ENCODE measurements at regions not wholly inside any gene's neighbourhood (a gene's known extent, or its start where the extent isn't known, plus 50 kb on each side); places are given as distances from the start of the nearest gene placed in this dataset.
A peak's percentile ranks its signal among the peaks of the same experiment; 100 is the strongest.

DNA sequence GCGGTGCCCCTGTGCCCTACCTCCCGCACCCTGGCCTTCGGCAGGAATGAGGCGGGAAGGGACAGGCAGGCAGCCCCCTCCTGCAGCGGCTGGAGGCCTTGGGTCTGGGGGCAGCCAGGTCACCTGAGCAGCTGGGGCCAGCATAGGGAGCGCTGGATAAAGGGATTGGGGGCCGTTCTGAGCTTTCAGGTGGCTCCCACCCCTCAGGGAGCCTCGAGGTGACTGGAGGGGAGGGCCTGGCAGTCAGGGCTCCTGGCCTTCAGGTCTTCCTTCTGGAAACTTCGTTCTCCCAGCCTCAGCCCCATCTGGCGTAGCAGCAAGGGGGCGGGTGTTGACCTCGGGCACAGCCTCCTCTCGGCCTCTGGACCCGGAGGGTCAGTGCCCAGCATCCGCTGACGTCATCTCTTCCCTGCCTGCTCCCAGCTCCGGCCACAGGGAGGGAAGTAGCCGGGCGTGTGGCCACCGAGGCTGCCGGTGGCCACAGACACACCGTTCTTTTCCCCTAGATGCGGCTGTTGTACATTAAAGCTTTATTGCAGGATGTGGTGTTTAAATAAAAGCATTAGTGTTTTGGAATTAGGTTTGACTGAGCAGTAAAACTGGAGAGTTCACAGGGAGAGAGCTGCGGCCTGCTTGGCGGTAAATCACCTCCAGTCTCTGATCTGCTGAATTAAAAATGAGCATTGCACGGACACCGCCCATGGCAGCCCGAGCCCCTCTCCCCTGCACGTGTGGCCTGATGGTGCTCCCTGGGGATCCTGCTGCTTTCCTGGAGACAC lies 80.0 kb upstream of the GATA5 start (continued):
- TF ChIP-seq, protein P1, sequence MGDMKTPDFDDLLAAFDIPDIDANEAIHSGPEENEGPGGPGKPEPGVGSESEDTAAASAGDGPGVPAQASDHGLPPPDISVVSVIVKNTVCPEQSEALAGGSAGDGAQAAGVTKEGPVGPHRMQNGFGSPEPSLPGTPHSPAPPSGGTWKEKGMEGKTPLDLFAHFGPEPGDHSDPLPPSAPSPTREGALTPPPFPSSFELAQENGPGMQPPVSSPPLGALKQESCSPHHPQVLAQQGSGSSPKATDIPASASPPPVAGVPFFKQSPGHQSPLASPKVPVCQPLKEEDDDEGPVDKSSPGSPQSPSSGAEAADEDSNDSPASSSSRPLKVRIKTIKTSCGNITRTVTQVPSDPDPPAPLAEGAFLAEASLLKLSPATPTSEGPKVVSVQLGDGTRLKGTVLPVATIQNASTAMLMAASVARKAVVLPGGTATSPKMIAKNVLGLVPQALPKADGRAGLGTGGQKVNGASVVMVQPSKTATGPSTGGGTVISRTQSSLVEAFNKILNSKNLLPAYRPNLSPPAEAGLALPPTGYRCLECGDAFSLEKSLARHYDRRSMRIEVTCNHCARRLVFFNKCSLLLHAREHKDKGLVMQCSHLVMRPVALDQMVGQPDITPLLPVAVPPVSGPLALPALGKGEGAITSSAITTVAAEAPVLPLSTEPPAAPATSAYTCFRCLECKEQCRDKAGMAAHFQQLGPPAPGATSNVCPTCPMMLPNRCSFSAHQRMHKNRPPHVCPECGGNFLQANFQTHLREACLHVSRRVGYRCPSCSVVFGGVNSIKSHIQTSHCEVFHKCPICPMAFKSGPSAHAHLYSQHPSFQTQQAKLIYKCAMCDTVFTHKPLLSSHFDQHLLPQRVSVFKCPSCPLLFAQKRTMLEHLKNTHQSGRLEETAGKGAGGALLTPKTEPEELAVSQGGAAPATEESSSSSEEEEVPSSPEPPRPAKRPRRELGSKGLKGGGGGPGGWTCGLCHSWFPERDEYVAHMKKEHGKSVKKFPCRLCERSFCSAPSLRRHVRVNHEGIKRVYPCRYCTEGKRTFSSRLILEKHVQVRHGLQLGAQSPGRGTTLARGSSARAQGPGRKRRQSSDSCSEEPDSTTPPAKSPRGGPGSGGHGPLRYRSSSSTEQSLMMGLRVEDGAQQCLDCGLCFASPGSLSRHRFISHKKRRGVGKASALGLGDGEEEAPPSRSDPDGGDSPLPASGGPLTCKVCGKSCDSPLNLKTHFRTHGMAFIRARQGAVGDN (CRISPR knock-in tag; IDR thresholded peaks at IDR 0.05), result peak; percentile 93
- TF ChIP-seq TOE1 (CRISPR knock-in tag; IDR thresholded peaks at IDR 0.05), result no peak
- TF ChIP-seq, protein P2, sequence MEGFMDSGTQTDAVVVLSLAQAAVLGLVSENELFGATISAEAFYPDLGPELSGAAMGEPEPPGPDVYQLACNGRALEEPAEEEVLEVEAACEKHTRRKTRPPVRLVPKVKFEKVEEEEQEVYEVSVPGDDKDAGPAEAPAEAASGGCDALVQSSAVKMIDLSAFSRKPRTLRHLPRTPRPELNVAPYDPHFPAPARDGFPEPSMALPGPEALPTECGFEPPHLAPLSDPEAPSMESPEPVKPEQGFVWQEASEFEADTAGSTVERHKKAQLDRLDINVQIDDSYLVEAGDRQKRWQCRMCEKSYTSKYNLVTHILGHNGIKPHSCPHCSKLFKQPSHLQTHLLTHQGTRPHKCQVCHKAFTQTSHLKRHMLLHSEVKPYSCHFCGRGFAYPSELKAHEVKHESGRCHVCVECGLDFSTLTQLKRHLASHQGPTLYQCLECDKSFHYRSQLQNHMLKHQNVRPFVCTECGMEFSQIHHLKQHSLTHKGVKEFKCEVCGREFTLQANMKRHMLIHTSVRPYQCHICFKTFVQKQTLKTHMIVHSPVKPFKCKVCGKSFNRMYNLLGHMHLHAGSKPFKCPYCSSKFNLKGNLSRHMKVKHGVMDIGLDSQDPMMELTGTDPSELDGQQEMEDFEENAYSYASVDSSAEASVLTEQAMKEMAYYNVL (CRISPR knock-in tag; IDR thresholded peaks at IDR 0.05; ENCODE audit: borderline replicate concordance), result peak; percentile 28; the same call in 1 of the 2 replicates
- TF ChIP-seq ZNF382 (CRISPR knock-in tag; IDR thresholded peaks at IDR 0.05; ENCODE audit: borderline replicate concordance), result no peak
- no peak for TF ChIP-seq HOXD1 (CRISPR knock-in tag; IDR thresholded peaks at IDR 0.05)
- TF ChIP-seq ZNF121 (CRISPR knock-in tag; IDR thresholded peaks at IDR 0.05), result no peak
- TF ChIP-seq, protein P3, sequence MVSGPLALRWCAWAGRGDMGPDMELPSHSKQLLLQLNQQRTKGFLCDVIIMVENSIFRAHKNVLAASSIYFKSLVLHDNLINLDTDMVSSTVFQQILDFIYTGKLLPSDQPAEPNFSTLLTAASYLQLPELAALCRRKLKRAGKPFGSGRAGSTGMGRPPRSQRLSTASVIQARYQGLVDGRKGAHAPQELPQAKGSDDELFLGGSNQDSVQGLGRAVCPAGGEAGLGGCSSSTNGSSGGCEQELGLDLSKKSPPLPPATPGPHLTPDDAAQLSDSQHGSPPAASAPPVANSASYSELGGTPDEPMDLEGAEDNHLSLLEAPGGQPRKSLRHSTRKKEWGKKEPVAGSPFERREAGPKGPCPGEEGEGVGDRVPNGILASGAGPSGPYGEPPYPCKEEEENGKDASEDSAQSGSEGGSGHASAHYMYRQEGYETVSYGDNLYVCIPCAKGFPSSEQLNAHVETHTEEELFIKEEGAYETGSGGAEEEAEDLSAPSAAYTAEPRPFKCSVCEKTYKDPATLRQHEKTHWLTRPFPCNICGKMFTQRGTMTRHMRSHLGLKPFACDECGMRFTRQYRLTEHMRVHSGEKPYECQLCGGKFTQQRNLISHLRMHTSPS (CRISPR knock-in tag; IDR thresholded peaks at IDR 0.05; ENCODE audit: low read depth), result peak; percentile 75; the same call in 1 of the 2 replicates
- TF ChIP-seq KAT2B (IDR thresholded peaks at IDR 0.05; ENCODE audit: borderline replicate concordance, low read depth, low read length), result no peak
- TF ChIP-seq, protein P4, sequence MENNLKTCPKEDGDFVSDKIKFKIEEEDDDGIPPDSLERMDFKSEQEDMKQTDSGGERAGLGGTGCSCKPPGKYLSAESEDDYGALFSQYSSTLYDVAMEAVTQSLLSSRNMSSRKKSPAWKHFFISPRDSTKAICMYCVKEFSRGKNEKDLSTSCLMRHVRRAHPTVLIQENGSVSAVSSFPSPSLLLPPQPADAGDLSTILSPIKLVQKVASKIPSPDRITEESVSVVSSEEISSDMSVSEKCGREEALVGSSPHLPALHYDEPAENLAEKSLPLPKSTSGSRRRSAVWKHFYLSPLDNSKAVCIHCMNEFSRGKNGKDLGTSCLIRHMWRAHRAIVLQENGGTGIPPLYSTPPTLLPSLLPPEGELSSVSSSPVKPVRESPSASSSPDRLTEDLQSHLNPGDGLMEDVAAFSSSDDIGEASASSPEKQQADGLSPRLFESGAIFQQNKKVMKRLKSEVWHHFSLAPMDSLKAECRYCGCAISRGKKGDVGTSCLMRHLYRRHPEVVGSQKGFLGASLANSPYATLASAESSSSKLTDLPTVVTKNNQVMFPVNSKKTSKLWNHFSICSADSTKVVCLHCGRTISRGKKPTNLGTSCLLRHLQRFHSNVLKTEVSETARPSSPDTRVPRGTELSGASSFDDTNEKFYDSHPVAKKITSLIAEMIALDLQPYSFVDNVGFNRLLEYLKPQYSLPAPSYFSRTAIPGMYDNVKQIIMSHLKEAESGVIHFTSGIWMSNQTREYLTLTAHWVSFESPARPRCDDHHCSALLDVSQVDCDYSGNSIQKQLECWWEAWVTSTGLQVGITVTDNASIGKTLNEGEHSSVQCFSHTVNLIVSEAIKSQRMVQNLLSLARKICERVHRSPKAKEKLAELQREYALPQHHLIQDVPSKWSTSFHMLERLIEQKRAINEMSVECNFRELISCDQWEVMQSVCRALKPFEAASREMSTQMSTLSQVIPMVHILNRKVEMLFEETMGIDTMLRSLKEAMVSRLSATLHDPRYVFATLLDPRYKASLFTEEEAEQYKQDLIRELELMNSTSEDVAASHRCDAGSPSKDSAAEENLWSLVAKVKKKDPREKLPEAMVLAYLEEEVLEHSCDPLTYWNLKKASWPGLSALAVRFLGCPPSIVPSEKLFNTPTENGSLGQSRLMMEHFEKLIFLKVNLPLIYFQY (CRISPR knock-in tag; IDR thresholded peaks at IDR 0.05; ENCODE audit: borderline replicate concordance), result peak; percentile 21; the same call in 1 of the 2 replicates
- TF ChIP-seq, protein P5, sequence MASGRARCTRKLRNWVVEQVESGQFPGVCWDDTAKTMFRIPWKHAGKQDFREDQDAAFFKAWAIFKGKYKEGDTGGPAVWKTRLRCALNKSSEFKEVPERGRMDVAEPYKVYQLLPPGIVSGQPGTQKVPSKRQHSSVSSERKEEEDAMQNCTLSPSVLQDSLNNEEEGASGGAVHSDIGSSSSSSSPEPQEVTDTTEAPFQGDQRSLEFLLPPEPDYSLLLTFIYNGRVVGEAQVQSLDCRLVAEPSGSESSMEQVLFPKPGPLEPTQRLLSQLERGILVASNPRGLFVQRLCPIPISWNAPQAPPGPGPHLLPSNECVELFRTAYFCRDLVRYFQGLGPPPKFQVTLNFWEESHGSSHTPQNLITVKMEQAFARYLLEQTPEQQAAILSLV (CRISPR knock-in tag; IDR thresholded peaks at IDR 0.05; ENCODE audit: borderline replicate concordance), result no peak
- TF ChIP-seq ZNF124 (CRISPR knock-in tag; IDR thresholded peaks at IDR 0.05), result no peak
- peak; percentile 43; the same call in 1 of the 2 replicates for TF ChIP-seq HNF4G (IDR thresholded peaks at IDR 0.05; ENCODE audit: borderline replicate concordance, low read depth, low read length)
- peak; percentile 30; the same call in 1 of the 2 replicates for TF ChIP-seq HNF4G (CRISPR knock-in tag; IDR thresholded peaks at IDR 0.05; ENCODE audit: borderline replicate concordance, low read depth)
- 0 out of 2 replicates have a peak, but pooled peaks have one; percentile 17 for TF ChIP-seq ERF (CRISPR knock-in tag; IDR thresholded peaks at IDR 0.05)
- no peak for TF ChIP-seq RBAK (CRISPR knock-in tag; IDR thresholded peaks at IDR 0.05)

Measured in HepG2 (cell line).